Activated T-helper 1 cell treated with Interleukin-2 at 50 U/mL for 16 hours (primary cell): ENCODE measurements at regions not wholly inside any gene's neighbourhood (a gene's known extent, or its start where the extent isn't known, plus 50 kb on each side); places are given as distances from the start of the nearest gene placed in this dataset.

Source experiments
- DNase-seq: peaks from one replicate; pipeline ENCODE4 v3.0.0-alpha.2; 2020; ENCODE audit warnings: low read depth

GRCh38 chr2:217035967-217036366 lies 176.1 kb upstream of the TNP1 start:
- DNase-seq = no peak

GRCh38 chr2:217033186-217033585 lies 173.3 kb upstream of the TNP1 start:
- no peak for DNase-seq

GRCh38 chr2:217031445-217031844 lies 171.6 kb upstream of the TNP1 start:
- DNase-seq = no peak

GRCh38 chr2:217030081-217030480 lies 170.2 kb upstream of the TNP1 start:
- DNase-seq = no peak

- DNase-seq = no peak
Measured at GRCh38 chr2:217028128-217028527, 168.3 kb upstream of the TNP1 start.

GRCh38 chr2:217027414-217027813 lies 167.6 kb upstream of the TNP1 start:
- DNase-seq = no peak

GRCh38 chr2:217026569-217026968 lies 166.7 kb upstream of the TNP1 start:
- no peak for DNase-seq

GRCh38 chr2:217026161-217026560 lies 166.3 kb upstream of the TNP1 start:
- no peak for DNase-seq

GRCh38 chr2:217023611-217024010 lies 163.7 kb upstream of the TNP1 start:
- DNase-seq = no peak

GRCh38 chr2:217017456-217018252 lies 157.8 kb upstream of the TNP1 start:
- no peak for DNase-seq

- DNase-seq = no peak
Measured at GRCh38 chr2:217016796-217017419, 157.0 kb upstream of the TNP1 start.

- no peak for DNase-seq
Measured at GRCh38 chr2:217014328-217015105, 154.7 kb upstream of the TNP1 start.

- DNase-seq = no peak
Measured at GRCh38 chr2:217013926-217014325, 154.1 kb upstream of the TNP1 start.

- DNase-seq = no peak
Measured at GRCh38 chr2:217011576-217011975, 151.7 kb upstream of the TNP1 start.

- no peak for DNase-seq
Measured at GRCh38 chr2:217010173-217010572, 150.3 kb upstream of the TNP1 start.

GRCh38 chr2:217008794-217009193 lies 148.9 kb upstream of the TNP1 start:
- DNase-seq = no peak

GRCh38 chr2:217006217-217006616 lies 146.4 kb upstream of the TNP1 start:
- DNase-seq = no peak

GRCh38 chr2:217004656-217005055 lies 144.8 kb upstream of the TNP1 start:
- DNase-seq = no peak

GRCh38 chr2:217001740-217002139 lies 141.9 kb upstream of the TNP1 start:
- no peak for DNase-seq

- DNase-seq = no peak
Measured at GRCh38 chr2:217000406-217000805, 140.5 kb upstream of the TNP1 start.

- DNase-seq = no peak
Measured at GRCh38 chr2:216996279-216996845, 136.5 kb upstream of the TNP1 start.

- no peak for DNase-seq
Measured at GRCh38 chr2:216994353-216994854, 134.5 kb upstream of the TNP1 start.
